Naive thymus-derived CD4-positive, alpha-beta T cell (primary cell): ENCODE measurements at regions not wholly inside any gene's neighbourhood (a gene's known extent, or its start where the extent isn't known, plus 50 kb on each side); places are given as distances from the start of the nearest gene placed in this dataset.

ENCODE experiments used
- ATAC-seq: fragments of 150-1000 bp; cut with Tn5 transposase; 2 replicates; pipeline ENCODE4 v1.10.0; 2021; ENCODE audit warnings: mild to moderate bottlenecking, moderate library complexity
- CTCF ChIA-PET: fragments of 350-600 bp; sonication (Branson Sonifier 250); formaldehyde crosslinking; loops from one replicate; lab custom pipeline; 2021; ENCODE audit warnings: antibody characterized with exemption; lab: Charles Lee
- POLR2A ChIA-PET: fragments of 350-600 bp; sonication (Branson Sonifier 250); formaldehyde crosslinking; loops from one replicate; lab custom pipeline; 2021; ENCODE audit warnings: antibody characterized with exemption, inconsistent platforms; lab: Charles Lee
- DNase-seq, 9 donors: peaks; one replicate each; pipeline versions ENCODE4 v3.0.0 to v3.0.0-alpha.2; 2020 to 2022; ENCODE audit warnings: mixed read lengths in 1 of 9
- H3K27ac ChIP-seq: one replicate; pipeline ENCODE4 v1.7.0; 2013; ENCODE audit warnings: mild to moderate bottlenecking, low read depth, low read length, moderate library complexity
- H3K27me3 ChIP-seq, 2 donors: one replicate each; pipeline ENCODE4 v1.7.0; 2013; ENCODE audit warnings: low read length in 2 of 2, mild to moderate bottlenecking in 2 of 2, moderate library complexity in 2 of 2; ENCODE audit not compliant: control insufficient read depth in 2 of 2, insufficient read depth in 2 of 2
- H3K36me3 ChIP-seq, 3 experiments: 1 replicate in 2 of 3; 2 replicates in 1 of 3; pipeline ENCODE4 v1.7.0; 2013; ENCODE audit warnings: low read length in 3 of 3, mild to moderate bottlenecking in 3 of 3, moderate library complexity in 1 of 3; ENCODE audit not compliant: insufficient read depth in 3 of 3, control insufficient read depth in 2 of 3
- H3K4me1 ChIP-seq, 2 donors: one replicate each; pipeline ENCODE4 v1.7.0; 2013; ENCODE audit warnings: low read length in 2 of 2, mild to moderate bottlenecking in 2 of 2, moderate library complexity in 1 of 2; ENCODE audit not compliant: control insufficient read depth in 2 of 2, insufficient read depth in 2 of 2
- H3K4me3 ChIP-seq: 2 replicates; pipeline ENCODE4 v1.7.0; 2013; ENCODE audit warnings: mild to moderate bottlenecking, low read length
- H3K9me3 ChIP-seq, 3 experiments: 1 replicate in 2 of 3; 2 replicates in 1 of 3; pipeline ENCODE4 v1.7.0; 2013; ENCODE audit warnings: low read length in 3 of 3; ENCODE audit not compliant: control insufficient read depth in 2 of 3
- H3K27ac Mint-ChIP-seq, 9 donors: one replicate each; pipeline ENCODE4 v1.8.0; 2020 to 2022; ENCODE audit warnings: mixed read lengths in 9 of 9, mild to moderate bottlenecking in 8 of 9, moderate library complexity in 5 of 9, inconsistent platforms in 2 of 9
- H3K27me3 Mint-ChIP-seq, 5 donors: one replicate each; pipeline ENCODE4 v1.8.0; 2021 to 2022; ENCODE audit warnings: mixed read lengths in 5 of 5, mild to moderate bottlenecking in 1 of 5
- H3K36me3 Mint-ChIP-seq, 5 donors: one replicate each; pipeline ENCODE4 v1.8.0; 2020 to 2022; ENCODE audit warnings: mixed read lengths in 5 of 5, mild to moderate bottlenecking in 3 of 5, inconsistent platforms in 1 of 5
- H3K4me1 Mint-ChIP-seq, 7 donors: one replicate each; pipeline ENCODE4 v1.8.0; 2020 to 2022; ENCODE audit warnings: mixed read lengths in 7 of 7, mild to moderate bottlenecking in 3 of 7, inconsistent platforms in 1 of 7
- H3K4me3 Mint-ChIP-seq, 10 donors: one replicate each; pipeline ENCODE4 v1.8.0; 2020 to 2022; ENCODE audit warnings: mild to moderate bottlenecking in 10 of 10, mixed read lengths in 10 of 10, moderate library complexity in 6 of 10, inconsistent platforms in 2 of 10
- H3K9me3 Mint-ChIP-seq, 11 donors: one replicate each; pipeline ENCODE4 v1.8.0; 2020 to 2022; ENCODE audit warnings: mixed read lengths in 11 of 11, mild to moderate bottlenecking in 4 of 11, inconsistent platforms in 1 of 11, moderate library complexity in 1 of 11
- intact Hi-C, 2 donors: fragments of 100-400 bp; cut with micrococcal nuclease; formaldehyde crosslinking; loops; one replicate each; pipeline ENCODE4 v1.15.1; 2023

DNA sequence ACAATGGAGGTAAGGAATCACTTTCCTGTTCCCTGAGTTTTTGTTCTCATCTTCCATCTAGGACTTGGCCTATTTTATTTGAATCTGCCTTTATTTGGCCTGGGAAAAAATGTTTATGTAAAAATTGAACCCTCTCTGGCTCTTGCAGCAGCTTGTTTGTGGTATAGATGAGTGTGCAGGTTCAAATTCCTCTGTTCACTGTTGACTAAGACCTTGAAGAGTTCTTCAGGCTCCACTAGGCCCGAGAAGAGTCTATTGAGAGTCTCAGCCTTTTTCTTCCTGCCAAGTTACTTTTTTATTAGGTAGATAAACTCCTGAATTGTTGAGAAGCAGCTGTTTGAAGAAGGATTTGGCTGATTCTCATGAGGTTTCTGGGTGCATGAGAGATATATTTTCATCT, 248.8 kb upstream of the ADGRL2 start:
- intact Hi-C loops = no loop called here
- ChIA-PET CTCF (no interaction called here), POLR2A (no interaction called here)
- Mint-ChIP-seq H3K9me3 (no peaks in the 10 kb centered on the region), H3K4me3 (no peak overlapping the region), H3K27me3 (no peaks in the 10 kb centered on the region), H3K27ac (no peak overlapping the region), H3K36me3 (no peaks in the 10 kb centered on the region), H3K4me1 (peaks cover 0 to 3% (median 0%) of the 10 kb centered on the region in 7 donors)
- ATAC-seq (no peak), DNase-seq (no peak)
- H3K36me3 ChIP-seq = no peaks in the 10 kb centered on the region
- no peak overlapping the region for H3K27ac ChIP-seq
- H3K9me3 ChIP-seq = no peaks in the 10 kb centered on the region
- no peak overlapping the region for H3K4me3 ChIP-seq
- H3K27me3 ChIP-seq = no peaks in the 10 kb centered on the region
- H3K4me1 ChIP-seq = no peaks in the 10 kb centered on the region

GRCh38 chr1:81550753-81551152, 250.0 kb upstream of the ADGRL2 start:
- Mint-ChIP-seq H3K27me3 (no peaks in the 10 kb centered on the region), H3K4me1 (peaks cover 0 to 3% (median 0%) of the 10 kb centered on the region in 7 donors), H3K27ac (no peak overlapping the region), H3K9me3 (no peaks in the 10 kb centered on the region), H3K4me3 (no peak overlapping the region), H3K36me3 (no peaks in the 10 kb centered on the region)
- no peaks in the 10 kb centered on the region for H3K36me3 ChIP-seq
- DNase-seq (no peak), ATAC-seq (no peak)
- H3K4me1 ChIP-seq = no peaks in the 10 kb centered on the region
- intact Hi-C loops = no loop called here
- POLR2A ChIA-PET = no interaction called here
- H3K9me3 ChIP-seq = no peaks in the 10 kb centered on the region
- H3K4me3 ChIP-seq = no peak overlapping the region
- no peaks in the 10 kb centered on the region for H3K27me3 ChIP-seq
- CTCF ChIA-PET = no interaction called here
- H3K27ac ChIP-seq = no peak overlapping the region

DNA sequence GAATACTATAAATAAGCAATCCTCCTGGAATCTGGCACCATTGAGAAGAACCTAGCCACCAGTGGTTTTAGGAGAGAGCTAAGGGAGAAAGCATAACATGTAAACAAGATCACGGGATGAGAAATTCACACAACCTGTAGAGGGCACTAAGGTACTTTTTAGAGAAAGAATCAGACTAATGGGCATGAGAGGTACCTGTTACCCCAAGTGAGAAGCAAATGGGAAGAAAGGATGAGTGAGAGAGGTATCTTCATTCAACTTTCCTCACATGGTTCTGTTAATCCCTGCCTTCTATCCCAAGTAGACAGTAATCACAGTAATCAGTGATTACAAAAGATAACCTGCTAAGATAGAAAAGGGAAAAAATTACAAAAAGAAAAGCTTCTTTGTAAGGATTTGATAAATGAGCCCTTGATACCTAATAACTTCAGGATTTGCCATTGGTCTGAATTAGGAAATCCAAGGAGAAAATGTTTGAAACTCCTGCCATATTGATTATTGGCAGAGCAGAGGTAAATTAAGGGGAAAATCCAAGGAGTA, 251.1 kb upstream of the ADGRL2 start:
- Histone ChIP-seq H3K4me1 (no peaks in the 10 kb centered on the region), H3K4me3 (no peak overlapping the region), H3K27ac (no peak overlapping the region), H3K27me3 (no peaks in the 10 kb centered on the region), H3K9me3 (no peaks in the 10 kb centered on the region), H3K36me3 (no peaks in the 10 kb centered on the region)
- DNase-seq (no peak), ATAC-seq (no peak)
- Mint-ChIP-seq H3K9me3 (no peaks in the 10 kb centered on the region), H3K4me1 (peaks cover 0 to 3% (median 0%) of the 10 kb centered on the region in 7 donors), H3K4me3 (no peak overlapping the region), H3K27me3 (peaks cover 0 to 3% (median 0%) of the 10 kb centered on the region in 5 donors), H3K27ac (no peak overlapping the region), H3K36me3 (no peaks in the 10 kb centered on the region)
- POLR2A ChIA-PET = no interaction called here
- intact Hi-C loops = no loop called here
- CTCF ChIA-PET = no interaction called here

DNA sequence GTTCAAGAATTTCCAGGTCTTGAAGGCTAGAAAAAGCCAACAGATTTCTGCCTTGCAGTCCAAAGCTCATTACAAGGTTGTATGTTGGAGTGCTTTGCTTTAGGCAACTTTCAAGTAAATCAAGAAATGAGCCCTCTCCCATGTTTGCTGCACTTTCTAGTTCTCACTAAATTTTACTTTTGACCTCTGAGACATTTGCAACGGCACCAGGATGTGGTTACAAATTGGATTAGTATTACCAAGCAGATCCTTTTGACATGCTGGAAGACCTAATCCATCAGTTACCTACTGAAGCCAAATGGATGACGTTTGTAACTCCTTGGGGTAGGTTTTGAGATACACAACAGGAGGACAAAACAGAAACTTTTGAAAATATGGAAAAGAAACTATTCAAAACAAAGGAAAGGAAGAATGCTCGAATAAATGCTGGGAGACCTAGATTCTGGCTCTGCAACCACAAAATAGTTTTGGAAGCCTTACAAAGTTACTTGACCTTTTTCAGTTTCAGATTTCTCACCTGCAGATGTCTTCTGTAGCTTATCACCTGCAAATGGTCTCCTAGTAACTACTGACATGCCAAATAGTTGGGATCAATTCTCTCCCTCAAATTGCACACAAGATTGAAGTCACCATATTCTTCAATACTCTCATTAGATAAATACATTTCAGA, 251.7 kb upstream of the ADGRL2 start:
- Histone ChIP-seq H3K36me3 (no peaks in the 10 kb centered on the region), H3K27ac (no peak overlapping the region), H3K9me3 (no peaks in the 10 kb centered on the region), H3K27me3 (no peaks in the 10 kb centered on the region), H3K4me1 (no peaks in the 10 kb centered on the region), H3K4me3 (no peak overlapping the region)
- Mint-ChIP-seq H3K27ac (no peak overlapping the region), H3K27me3 (peaks cover 0 to 3% (median 0%) of the 10 kb centered on the region in 5 donors), H3K9me3 (no peaks in the 10 kb centered on the region), H3K4me3 (no peak overlapping the region), H3K4me1 (peaks cover 0 to 3% (median 0%) of the 10 kb centered on the region in 7 donors), H3K36me3 (no peaks in the 10 kb centered on the region)
- DNase-seq (no peak), ATAC-seq (no peak)
- POLR2A ChIA-PET = no interaction called here
- CTCF ChIA-PET = no interaction called here
- intact Hi-C loops = no loop called here

- no peak overlapping the region for H3K4me3 ChIP-seq
- Mint-ChIP-seq H3K36me3 (no peaks in the 10 kb centered on the region), H3K27ac (no peak overlapping the region), H3K9me3 (peaks cover 0 to 1% (median 0%) of the 10 kb centered on the region in 11 donors), H3K27me3 (peaks cover 0 to 3% (median 0%) of the 10 kb centered on the region in 5 donors), H3K4me3 (no peak overlapping the region), H3K4me1 (peaks cover 0 to 3% (median 0%) of the 10 kb centered on the region in 7 donors)
- H3K27ac ChIP-seq = no peak overlapping the region
- intact Hi-C loops = no loop called here
- H3K27me3 ChIP-seq = no peaks in the 10 kb centered on the region
- no peaks in the 10 kb centered on the region for H3K4me1 ChIP-seq
- no peak for ATAC-seq
- no peak for DNase-seq
- POLR2A ChIA-PET = no interaction called here
- H3K9me3 ChIP-seq = no peaks in the 10 kb centered on the region
- CTCF ChIA-PET = no interaction called here
- no peaks in the 10 kb centered on the region for H3K36me3 ChIP-seq
Observed at GRCh38 chr1:81547912-81548303, 252.8 kb upstream of the ADGRL2 start.

- DNase-seq (no peak), ATAC-seq (no peak)
- Mint-ChIP-seq H3K9me3 (peaks cover 0 to 1% (median 0%) of the 10 kb centered on the region in 11 donors), H3K27me3 (peaks cover 0 to 3% (median 0%) of the 10 kb centered on the region in 5 donors), H3K36me3 (no peaks in the 10 kb centered on the region), H3K27ac (no peak overlapping the region), H3K4me3 (no peak overlapping the region), H3K4me1 (peaks cover 0 to 3% (median 0%) of the 10 kb centered on the region in 7 donors)
- Histone ChIP-seq H3K4me1 (no peaks in the 10 kb centered on the region), H3K9me3 (no peaks in the 10 kb centered on the region), H3K4me3 (no peak overlapping the region), H3K36me3 (no peaks in the 10 kb centered on the region), H3K27me3 (no peaks in the 10 kb centered on the region), H3K27ac (no peak overlapping the region)
- intact Hi-C loops = no loop called here
- ChIA-PET CTCF (no interaction called here), POLR2A (no interaction called here)
Observed at GRCh38 chr1:81547261-81547911, 253.3 kb upstream of the ADGRL2 start.

DNA sequence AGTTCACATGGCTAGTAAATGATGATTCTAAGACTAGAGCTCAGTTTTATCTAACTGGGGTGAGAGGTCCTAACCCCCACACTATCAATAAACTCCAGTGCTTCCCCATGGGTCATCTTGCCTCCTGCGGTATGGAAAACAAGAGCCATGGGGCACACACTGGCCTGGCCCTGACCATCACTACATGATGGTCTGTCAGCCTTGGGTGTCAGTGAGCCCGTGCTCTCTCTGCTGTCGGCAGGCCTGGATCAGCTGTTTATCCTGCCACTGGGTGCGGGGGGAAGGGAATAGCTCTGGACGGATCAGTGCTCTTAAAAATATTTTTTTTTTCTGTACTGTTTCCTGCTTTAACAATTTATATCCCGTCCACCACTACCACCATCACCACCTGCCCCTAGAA, 255.0 kb upstream of the ADGRL2 start:
- Histone ChIP-seq H3K36me3 (no peaks in the 10 kb centered on the region), H3K4me1 (no peaks in the 10 kb centered on the region), H3K27ac (no peak overlapping the region), H3K9me3 (no peaks in the 10 kb centered on the region), H3K27me3 (no peaks in the 10 kb centered on the region), H3K4me3 (no peak overlapping the region)
- no peaks in the 10 kb centered on the region for H3K36me3 Mint-ChIP-seq
- peaks cover 0 to 1% (median 0%) of the 10 kb centered on the region in 11 donors for H3K9me3 Mint-ChIP-seq
- no peak overlapping the region for H3K27ac Mint-ChIP-seq
- POLR2A ChIA-PET = no interaction called here
- DNase-seq (no peak), ATAC-seq (no peak)
- no peak overlapping the region for H3K4me3 Mint-ChIP-seq
- intact Hi-C loops = no loop called here
- CTCF ChIA-PET = no interaction called here
- peaks cover 0 to 3% (median 0%) of the 10 kb centered on the region in 5 donors for H3K27me3 Mint-ChIP-seq
- peaks cover 0 to 3% (median 0%) of the 10 kb centered on the region in 7 donors for H3K4me1 Mint-ChIP-seq
